Skin epidermis (tissue), 12 donors: ENCODE measurements at regions not wholly inside any gene's neighbourhood (a gene's known extent, or its start where the extent isn't known, plus 50 kb on each side); places are given as distances from the start of the nearest gene placed in this dataset.
"Not testable (repeated sequence)": the region's sequence is repeated elsewhere in the genome, so short reads cannot be mapped to it uniquely, and the experiment has no call there.

Experiments used
- H3K27ac ChIP-seq, 21 experiments: fragments of 200-600 bp; sonication (generic) in 11 of 21; one replicate each; pipeline ENCODE4 v1.5.0; 2020; ENCODE audit warnings: mild to moderate bottlenecking in 3 of 21, inconsistent platforms in 2 of 21, moderate library complexity in 2 of 21
- H3K4me3 ChIP-seq, 7 experiments: fragments of 200-600 bp; sonication (generic) in 2 of 7; one replicate each; pipeline ENCODE4 v1.5.0; 2020; ENCODE audit warnings: inconsistent platforms in 2 of 7, mild to moderate bottlenecking in 2 of 7, moderate library complexity in 1 of 7

GRCh38 chr22:48431536-48432315 lies 1395.9 kb downstream of the BRD1 start:
- Histone ChIP-seq H3K4me3 (no peak overlapping the region), H3K27ac (no peak overlapping the region)

DNA sequence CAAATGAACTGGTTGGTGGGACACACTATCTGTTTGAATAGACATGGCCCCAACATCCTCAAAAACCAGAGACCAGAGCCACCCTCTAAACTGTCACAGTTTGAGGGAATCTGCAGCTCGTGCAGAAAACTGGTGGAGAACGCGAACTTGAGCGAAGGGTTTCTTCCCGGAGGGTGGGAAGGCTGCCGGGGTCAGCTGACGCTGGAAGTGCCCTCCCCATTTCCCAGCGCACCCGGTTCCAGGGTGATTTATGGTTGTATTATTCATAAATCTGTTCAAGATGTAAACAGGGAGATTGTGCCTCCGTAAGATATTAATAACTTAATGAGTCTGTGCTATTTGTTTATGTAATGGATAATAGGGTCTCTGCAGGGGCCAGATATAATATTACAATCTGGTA lies 1396.7 kb downstream of the BRD1 start:
- H3K4me3 ChIP-seq: no peak overlapping the region
- no peak overlapping the region for H3K27ac ChIP-seq

GRCh38 chr22:48429446-48430020 lies 1398.1 kb downstream of the BRD1 start:
- no peak overlapping the region for H3K27ac ChIP-seq

GRCh38 chr22:48428631-48429371 lies 1398.9 kb downstream of the BRD1 start:
- H3K27ac ChIP-seq: no peak overlapping the region
- H3K4me3 ChIP-seq: no peak overlapping the region

More at GRCh38 chr22:48429446-48430020, 1398.1 kb downstream of the BRD1 start:
- H3K4me3 ChIP-seq: no peak overlapping the region

DNA sequence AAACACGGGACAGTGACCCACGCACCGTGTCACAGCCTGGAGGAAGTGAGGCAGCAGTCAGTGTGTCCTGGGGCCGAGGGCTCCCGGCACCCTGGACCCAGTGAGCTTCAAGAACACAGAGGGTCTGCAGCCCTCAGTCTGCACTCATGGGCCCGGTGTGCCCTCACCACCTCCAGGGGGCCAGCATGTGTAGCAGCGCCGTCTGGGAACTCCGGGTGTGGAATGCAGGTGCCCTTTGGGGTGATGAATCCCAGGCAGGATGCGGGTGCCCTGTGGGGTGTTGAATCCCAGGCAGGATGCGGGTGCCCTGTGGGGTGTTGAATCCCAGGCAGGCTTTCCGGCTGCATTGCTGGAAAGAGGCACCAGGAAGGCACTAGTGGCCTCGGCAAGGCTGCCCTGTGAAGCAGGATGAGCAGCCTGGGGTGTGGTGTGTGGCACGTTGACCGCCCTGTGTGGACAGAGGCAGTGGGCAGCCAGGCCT lies 1399.9 kb downstream of the BRD1 start:
- no peak overlapping the region for H3K4me3 ChIP-seq
- H3K27ac ChIP-seq: no peak overlapping the region

DNA sequence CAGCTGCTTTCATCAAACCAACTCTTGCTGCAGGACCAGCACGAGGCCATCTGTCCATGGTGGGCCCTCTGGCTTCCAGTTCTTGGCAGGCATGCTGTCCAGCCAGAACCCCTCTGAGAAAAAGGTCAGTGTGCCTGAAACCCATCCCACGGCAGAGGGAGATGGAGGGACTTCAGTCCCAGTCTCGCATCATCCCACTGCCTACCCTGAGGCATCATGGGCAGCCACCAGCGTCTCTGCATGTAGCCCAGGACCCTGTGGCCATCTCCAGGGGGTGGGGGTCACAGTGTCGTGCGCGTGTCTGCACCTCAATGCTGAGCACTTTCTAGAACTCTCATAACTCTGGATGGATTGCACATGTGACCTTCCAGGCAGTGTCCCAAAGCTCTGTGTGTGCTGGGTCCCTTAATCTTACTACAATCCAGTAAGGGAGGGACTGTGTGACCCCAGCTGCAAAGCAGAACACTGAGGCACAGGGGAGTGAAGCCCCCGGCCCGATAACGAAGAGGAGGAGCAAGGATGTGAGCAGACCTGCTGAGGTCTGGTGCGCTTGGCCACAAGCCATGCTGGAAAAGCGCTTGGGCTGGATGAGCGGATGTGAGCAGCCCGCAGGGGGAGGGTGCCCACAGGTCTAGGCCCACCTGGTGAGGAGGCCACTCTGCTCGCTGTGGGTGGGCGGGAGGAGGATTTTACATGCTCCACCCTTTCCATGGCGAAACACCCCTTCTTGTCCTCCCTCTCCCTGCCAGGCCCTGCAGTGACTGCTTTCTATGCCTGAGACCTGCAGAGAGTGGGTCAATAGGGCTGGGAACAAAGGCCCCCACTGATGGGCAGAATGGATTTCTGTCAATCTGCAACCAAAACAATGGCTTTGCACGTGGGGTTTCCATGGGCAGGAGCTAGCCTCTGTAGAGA lies 1401.0 kb downstream of the BRD1 start:
- Histone ChIP-seq H3K4me3 (no peak overlapping the region), H3K27ac (no peak overlapping the region)

DNA sequence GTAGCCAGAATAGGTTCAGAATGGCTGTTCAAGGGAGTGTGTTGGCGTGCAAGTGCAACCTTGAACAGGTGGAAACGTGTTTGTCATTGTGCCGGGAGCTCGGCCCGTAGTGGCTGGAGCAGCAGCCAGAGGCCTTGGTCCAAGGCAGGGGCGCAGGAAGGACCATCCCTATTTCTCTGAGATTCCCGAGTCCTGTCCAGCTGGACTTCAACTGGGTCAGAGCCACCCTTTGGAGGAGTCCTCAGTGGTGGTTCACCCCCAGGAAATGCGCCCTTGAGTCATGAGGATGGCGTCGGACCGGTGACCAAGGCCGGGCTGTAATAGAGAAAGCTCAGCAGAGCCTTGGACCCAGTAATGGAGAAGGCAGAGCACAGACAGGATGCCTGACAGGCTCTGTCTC lies 1402.0 kb downstream of the BRD1 start:
- Histone ChIP-seq H3K4me3 (no peak overlapping the region), H3K27ac (no peak overlapping the region)

DNA sequence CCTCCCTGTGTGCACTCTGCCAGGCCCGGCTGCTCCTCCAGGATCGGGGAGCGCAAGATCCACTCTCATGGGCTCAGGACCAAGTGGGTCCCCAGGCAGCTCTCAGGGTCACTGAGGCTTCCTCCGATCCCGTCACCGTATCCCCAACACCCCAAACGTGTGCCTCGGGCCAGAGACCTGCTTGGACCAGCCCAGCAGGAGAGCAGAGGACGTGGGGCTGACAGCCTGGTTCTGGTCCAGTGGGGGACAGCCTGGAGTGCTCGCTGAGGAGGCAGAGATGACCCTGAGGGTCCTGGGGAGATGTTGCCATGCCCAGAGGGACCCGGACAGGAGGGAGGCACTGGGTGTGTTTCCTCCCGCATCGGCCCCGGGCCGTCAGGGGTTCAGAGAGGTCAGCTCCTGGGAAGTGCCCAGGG lies 1402.6 kb downstream of the BRD1 start:
- H3K4me3 ChIP-seq: no peak overlapping the region
- H3K27ac ChIP-seq: no peak overlapping the region

GRCh38 chr22:48424661-48425060 lies 1403.0 kb downstream of the BRD1 start:
- no peak overlapping the region for H3K27ac ChIP-seq
- no peak overlapping the region for H3K4me3 ChIP-seq

GRCh38 chr22:48424201-48424627 lies 1403.5 kb downstream of the BRD1 start:
- Histone ChIP-seq H3K4me3 (no peak overlapping the region), H3K27ac (no peak overlapping the region)

- Histone ChIP-seq H3K4me3 (no peak overlapping the region), H3K27ac (peak overlapping the region in 1 of 21 experiments; percentile 44)
Observed at GRCh38 chr22:48423481-48423911, 1404.2 kb downstream of the BRD1 start.

GRCh38 chr22:48422900-48423480 lies 1404.7 kb downstream of the BRD1 start:
- Histone ChIP-seq H3K4me3 (no peak overlapping the region), H3K27ac (peak overlapping the region in 1 of 21 experiments; percentile 44)

DNA sequence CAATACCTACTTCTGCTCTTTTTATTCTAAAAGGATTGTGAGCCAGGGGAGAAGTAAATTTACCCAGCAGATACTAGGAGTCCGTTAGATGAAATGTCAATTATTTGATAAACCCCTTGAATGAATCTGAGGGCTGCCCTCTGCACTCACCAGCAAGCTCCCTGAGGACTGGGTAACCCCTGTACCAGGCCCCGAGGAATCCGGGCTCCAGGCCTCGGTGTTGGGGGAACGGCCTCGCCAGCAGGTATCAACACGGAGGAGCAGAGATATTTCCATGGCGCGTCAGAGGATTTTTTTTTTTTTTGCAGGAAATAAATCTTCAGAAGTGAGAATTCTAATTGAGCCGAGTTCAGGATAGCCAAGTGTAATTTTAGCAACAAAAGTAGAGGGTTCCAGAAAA lies 1408.8 kb downstream of the BRD1 start:
- Histone ChIP-seq H3K27ac (no peak overlapping the region), H3K4me3 (no peak overlapping the region)

- Histone ChIP-seq H3K27ac (no peak overlapping the region), H3K4me3 (no peak overlapping the region)
Observed at GRCh38 chr22:48417225-48418070, 1410.2 kb downstream of the BRD1 start.

GRCh38 chr22:48416396-48417224 lies 1411.1 kb downstream of the BRD1 start:
- H3K4me3 ChIP-seq: no peak overlapping the region
- H3K27ac ChIP-seq: no peak overlapping the region

DNA sequence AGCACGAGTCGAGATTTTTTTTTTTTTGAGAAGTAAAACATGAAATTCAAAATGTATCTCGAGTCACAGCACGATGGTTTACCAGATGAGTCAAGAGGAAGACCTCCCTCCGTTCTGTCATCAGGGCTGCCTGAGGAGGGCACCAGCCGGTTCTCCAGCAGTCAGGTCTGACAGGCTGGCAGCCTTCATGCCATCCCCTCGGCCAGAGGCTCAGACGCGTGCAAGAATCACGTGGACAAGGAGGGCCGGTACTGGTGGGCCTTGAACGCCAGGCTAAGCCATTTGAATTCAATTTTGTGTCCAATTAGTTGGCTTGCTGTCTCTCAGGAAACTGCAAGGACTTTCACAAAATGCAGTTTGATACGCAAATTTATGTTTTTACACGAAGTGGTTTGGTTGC lies 1412.2 kb downstream of the BRD1 start:
- H3K4me3 ChIP-seq: no peak overlapping the region
- no peak overlapping the region for H3K27ac ChIP-seq

GRCh38 chr22:48414651-48415050 lies 1413.0 kb downstream of the BRD1 start:
- Histone ChIP-seq H3K27ac (no peak overlapping the region), H3K4me3 (no peak overlapping the region)

GRCh38 chr22:48412931-48413330 lies 1414.7 kb downstream of the BRD1 start:
- H3K27ac ChIP-seq, H3K4me3 ChIP-seq: not testable (repeated sequence)
